IgD-negative memory B cell (primary cell): ENCODE measurements at regions not wholly inside any gene's neighbourhood (a gene's known extent, or its start where the extent isn't known, plus 50 kb on each side); places are given as distances from the start of the nearest gene placed in this dataset.

Experiments used
- H3K27ac Mint-ChIP-seq, 3 donors: one replicate each; pipeline ENCODE4 v1.8.0; 2020 to 2022; ENCODE audit warnings: mild to moderate bottlenecking in 3 of 3, mixed read lengths in 3 of 3, moderate library complexity in 1 of 3
- H3K27me3 Mint-ChIP-seq: one replicate; pipeline ENCODE4 v1.8.0; 2021; ENCODE audit warnings: mixed read lengths
- H3K36me3 Mint-ChIP-seq: one replicate; pipeline ENCODE4 v1.8.0; 2020; ENCODE audit warnings: mild to moderate bottlenecking, mixed read lengths
- H3K4me1 Mint-ChIP-seq, 3 donors: one replicate each; pipeline ENCODE4 v1.8.0; 2020 to 2022; ENCODE audit warnings: mixed read lengths in 3 of 3, mild to moderate bottlenecking in 1 of 3
- H3K4me3 Mint-ChIP-seq, 4 donors: one replicate each; pipeline ENCODE4 v1.8.0; 2020 to 2022; ENCODE audit warnings: mild to moderate bottlenecking in 4 of 4, mixed read lengths in 4 of 4, moderate library complexity in 3 of 4
- H3K9me3 Mint-ChIP-seq, 3 donors: one replicate each; pipeline ENCODE4 v1.8.0; 2020 to 2021; ENCODE audit warnings: mixed read lengths in 3 of 3, mild to moderate bottlenecking in 1 of 3

GRCh38 chr19:28213470-28214082 is 999.4 kb downstream of the UQCRFS1 start:
- Mint-ChIP-seq H3K4me1 (no peaks in the 10 kb centered on the region), H3K9me3 (peaks cover 0 to 16% (median 3%) of the 10 kb centered on the region in 3 donors), H3K4me3 (no peak overlapping the region), H3K27ac (no peak overlapping the region), H3K36me3 (no peaks in the 10 kb centered on the region), H3K27me3 (peaks cover 1% of the 10 kb centered on the region)

- H3K9me3 Mint-ChIP-seq = peaks cover 0 to 19% (median 5%) of the 10 kb centered on the region in 3 donors
- no peak overlapping the region for H3K4me3 Mint-ChIP-seq
- no peaks in the 10 kb centered on the region for H3K36me3 Mint-ChIP-seq
- no peaks in the 10 kb centered on the region for H3K4me1 Mint-ChIP-seq
- H3K27ac Mint-ChIP-seq = no peak overlapping the region
- peaks cover 1% of the 10 kb centered on the region for H3K27me3 Mint-ChIP-seq
Measured at GRCh38 chr19:28210886-28211285, 1002.1 kb downstream of the UQCRFS1 start.

- Mint-ChIP-seq H3K27me3 (no peaks in the 10 kb centered on the region), H3K9me3 (peaks cover 0 to 16% (median 8%) of the 10 kb centered on the region in 3 donors), H3K4me1 (no peaks in the 10 kb centered on the region), H3K36me3 (no peaks in the 10 kb centered on the region), H3K27ac (no peak overlapping the region), H3K4me3 (no peak overlapping the region)
Measured at GRCh38 chr19:28208745-28209144, 1004.2 kb downstream of the UQCRFS1 start.

- Mint-ChIP-seq H3K4me1 (no peaks in the 10 kb centered on the region), H3K4me3 (no peak overlapping the region), H3K36me3 (no peaks in the 10 kb centered on the region), H3K9me3 (peaks cover 1 to 16% (median 9%) of the 10 kb centered on the region in 3 donors), H3K27me3 (no peaks in the 10 kb centered on the region), H3K27ac (no peak overlapping the region)
Measured at GRCh38 chr19:28207244-28207643, 1005.7 kb downstream of the UQCRFS1 start.

GRCh38 chr19:28201462-28201943 is 1011.4 kb downstream of the UQCRFS1 start:
- H3K4me1 Mint-ChIP-seq = no peaks in the 10 kb centered on the region
- no peaks in the 10 kb centered on the region for H3K36me3 Mint-ChIP-seq
- H3K27ac Mint-ChIP-seq = no peak overlapping the region
- H3K27me3 Mint-ChIP-seq = no peaks in the 10 kb centered on the region
- peaks cover 3 to 16% (median 6%) of the 10 kb centered on the region in 3 donors for H3K9me3 Mint-ChIP-seq
- no peak overlapping the region for H3K4me3 Mint-ChIP-seq

- Mint-ChIP-seq H3K36me3 (no peaks in the 10 kb centered on the region), H3K27me3 (no peaks in the 10 kb centered on the region), H3K9me3 (peaks cover 5 to 24% (median 6%) of the 10 kb centered on the region in 3 donors), H3K27ac (no peak overlapping the region), H3K4me3 (no peak overlapping the region), H3K4me1 (no peaks in the 10 kb centered on the region)
Measured at GRCh38 chr19:28199323-28199722, 1013.6 kb downstream of the UQCRFS1 start.

- Mint-ChIP-seq H3K9me3 (peaks cover 4 to 16% (median 7%) of the 10 kb centered on the region in 3 donors), H3K4me3 (no peak overlapping the region), H3K27ac (no peak overlapping the region), H3K4me1 (no peaks in the 10 kb centered on the region), H3K27me3 (no peaks in the 10 kb centered on the region), H3K36me3 (no peaks in the 10 kb centered on the region)
Measured at GRCh38 chr19:28196961-28197360, 1016.0 kb downstream of the UQCRFS1 start.

GRCh38 chr19:28196101-28196500 is 1016.9 kb downstream of the UQCRFS1 start:
- H3K9me3 Mint-ChIP-seq = peaks cover 2 to 10% (median 9%) of the 10 kb centered on the region in 3 donors
- H3K27ac Mint-ChIP-seq = no peak overlapping the region
- H3K36me3 Mint-ChIP-seq = no peaks in the 10 kb centered on the region
- no peak overlapping the region for H3K4me3 Mint-ChIP-seq
- no peaks in the 10 kb centered on the region for H3K27me3 Mint-ChIP-seq
- no peaks in the 10 kb centered on the region for H3K4me1 Mint-ChIP-seq

- Mint-ChIP-seq H3K36me3 (no peaks in the 10 kb centered on the region), H3K4me1 (no peaks in the 10 kb centered on the region), H3K27me3 (no peaks in the 10 kb centered on the region), H3K27ac (no peak overlapping the region), H3K9me3 (peaks cover 0 to 11% (median 11%) of the 10 kb centered on the region in 3 donors), H3K4me3 (no peak overlapping the region)
Measured at GRCh38 chr19:28185646-28186045, 1027.3 kb downstream of the UQCRFS1 start.

- H3K27ac Mint-ChIP-seq = no peak overlapping the region
- no peaks in the 10 kb centered on the region for H3K27me3 Mint-ChIP-seq
- H3K9me3 Mint-ChIP-seq = peaks cover 0 to 11% (median 10%) of the 10 kb centered on the region in 3 donors
- no peak overlapping the region for H3K4me3 Mint-ChIP-seq
- no peaks in the 10 kb centered on the region for H3K4me1 Mint-ChIP-seq
- H3K36me3 Mint-ChIP-seq = no peaks in the 10 kb centered on the region
Measured at GRCh38 chr19:28184997-28185396, 1028.0 kb downstream of the UQCRFS1 start.

GRCh38 chr19:28176193-28176592 is 1036.8 kb downstream of the UQCRFS1 start:
- no peak overlapping the region for H3K27ac Mint-ChIP-seq
- H3K36me3 Mint-ChIP-seq = no peaks in the 10 kb centered on the region
- peaks cover 10 to 17% (median 17%) of the 10 kb centered on the region in 3 donors for H3K9me3 Mint-ChIP-seq
- peak overlapping the region in 1 of 4 donors; percentile 58 for H3K4me3 Mint-ChIP-seq
- H3K4me1 Mint-ChIP-seq = peaks cover 0 to 4% (median 0%) of the 10 kb centered on the region in 3 donors
- no peaks in the 10 kb centered on the region for H3K27me3 Mint-ChIP-seq

GRCh38 chr19:28171983-28172382 is 1041.0 kb downstream of the UQCRFS1 start:
- Mint-ChIP-seq H3K4me3 (no peak overlapping the region), H3K27ac (peak overlapping the region in 1 of 3 donors; percentile 81), H3K36me3 (no peaks in the 10 kb centered on the region), H3K4me1 (peaks cover 0 to 4% (median 0%) of the 10 kb centered on the region in 3 donors), H3K27me3 (no peaks in the 10 kb centered on the region), H3K9me3 (peaks cover 10 to 25% (median 16%) of the 10 kb centered on the region in 3 donors)

- H3K27me3 Mint-ChIP-seq = no peaks in the 10 kb centered on the region
- peaks cover 0 to 2% (median 0%) of the 10 kb centered on the region in 3 donors for H3K4me1 Mint-ChIP-seq
- no peaks in the 10 kb centered on the region for H3K36me3 Mint-ChIP-seq
- H3K9me3 Mint-ChIP-seq = peaks cover 7 to 21% (median 8%) of the 10 kb centered on the region in 3 donors
- H3K4me3 Mint-ChIP-seq = no peak overlapping the region
- H3K27ac Mint-ChIP-seq = no peak overlapping the region
Measured at GRCh38 chr19:28170066-28170465, 1042.9 kb downstream of the UQCRFS1 start.

- Mint-ChIP-seq H3K36me3 (no peaks in the 10 kb centered on the region), H3K4me3 (no peak overlapping the region), H3K4me1 (peaks cover 0 to 2% (median 0%) of the 10 kb centered on the region in 3 donors), H3K27me3 (no peaks in the 10 kb centered on the region), H3K27ac (no peak overlapping the region), H3K9me3 (peaks cover 7 to 23% (median 8%) of the 10 kb centered on the region in 3 donors)
Measured at GRCh38 chr19:28169168-28169887, 1043.6 kb downstream of the UQCRFS1 start.

GRCh38 chr19:28168557-28168956 is 1044.4 kb downstream of the UQCRFS1 start:
- Mint-ChIP-seq H3K9me3 (peaks cover 7 to 27% (median 8%) of the 10 kb centered on the region in 3 donors), H3K27me3 (no peaks in the 10 kb centered on the region), H3K4me3 (no peak overlapping the region), H3K4me1 (peaks cover 0 to 2% (median 0%) of the 10 kb centered on the region in 3 donors), H3K27ac (no peak overlapping the region), H3K36me3 (no peaks in the 10 kb centered on the region)
